ENCODE measurements at regions not wholly inside any gene's neighbourhood (a gene's known extent, or its start where the extent isn't known, plus 50 kb on each side); places are given as distances from the start of the nearest gene placed in this dataset.

DNA sequence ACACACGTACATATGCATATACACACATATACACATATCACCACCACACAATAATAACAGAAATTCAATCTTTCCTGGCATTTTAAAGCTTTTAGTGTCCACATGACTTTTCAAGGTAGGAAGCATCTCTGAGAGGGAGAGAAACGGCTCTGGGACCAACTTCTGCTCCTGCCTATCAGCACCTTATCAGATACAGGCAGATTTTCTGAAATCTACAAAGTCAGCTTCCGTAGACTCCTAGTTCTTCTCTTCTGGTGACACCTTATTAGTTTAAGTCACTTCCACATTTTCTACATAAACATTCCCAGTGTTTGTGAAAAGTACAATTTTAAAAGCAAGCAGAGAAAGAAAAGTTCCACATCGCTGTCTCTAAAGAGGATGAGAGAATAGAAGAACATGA is 74.5 kb downstream of the ZNF22 start:
- no peak for DNase-seq
- Histone ChIP-seq H3K36me3 (no peaks in the 10 kb centered on the region), H3K27me3 (no peaks in the 10 kb centered on the region), H3K4me3 (no peak overlapping the region), H3K27ac (no peak overlapping the region), H3K4me1 (no peaks in the 10 kb centered on the region), H3K9me3 (no peaks in the 10 kb centered on the region)
- 55 to 64% methylated on average over 4 of the region's 4 CpGs for WGBS, 2 donors (ENCODE audit: low coverage in 1 of 2)
- TF ChIP-seq, protein P1, sequence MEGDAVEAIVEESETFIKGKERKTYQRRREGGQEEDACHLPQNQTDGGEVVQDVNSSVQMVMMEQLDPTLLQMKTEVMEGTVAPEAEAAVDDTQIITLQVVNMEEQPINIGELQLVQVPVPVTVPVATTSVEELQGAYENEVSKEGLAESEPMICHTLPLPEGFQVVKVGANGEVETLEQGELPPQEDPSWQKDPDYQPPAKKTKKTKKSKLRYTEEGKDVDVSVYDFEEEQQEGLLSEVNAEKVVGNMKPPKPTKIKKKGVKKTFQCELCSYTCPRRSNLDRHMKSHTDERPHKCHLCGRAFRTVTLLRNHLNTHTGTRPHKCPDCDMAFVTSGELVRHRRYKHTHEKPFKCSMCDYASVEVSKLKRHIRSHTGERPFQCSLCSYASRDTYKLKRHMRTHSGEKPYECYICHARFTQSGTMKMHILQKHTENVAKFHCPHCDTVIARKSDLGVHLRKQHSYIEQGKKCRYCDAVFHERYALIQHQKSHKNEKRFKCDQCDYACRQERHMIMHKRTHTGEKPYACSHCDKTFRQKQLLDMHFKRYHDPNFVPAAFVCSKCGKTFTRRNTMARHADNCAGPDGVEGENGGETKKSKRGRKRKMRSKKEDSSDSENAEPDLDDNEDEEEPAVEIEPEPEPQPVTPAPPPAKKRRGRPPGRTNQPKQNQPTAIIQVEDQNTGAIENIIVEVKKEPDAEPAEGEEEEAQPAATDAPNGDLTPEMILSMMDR (IDR thresholded peaks at IDR 0.05): no peak
- TF ChIP-seq EP300 (IDR thresholded peaks at IDR 0.05; ENCODE audit: low read depth): no peak
- no peak for TF ChIP-seq POLR2A (IDR thresholded peaks at IDR 0.05)
- TF ChIP-seq POLR2AphosphoS5 (IDR thresholded peaks at IDR 0.05): no peak
- intact Hi-C loops (cut with DNase I; ENCODE audit: low total_unique reads) (no loop called here), in situ Hi-C loops (cut with MboI; ENCODE audit: low pct_ligation_motif_present in 1 of 4, low pct_unique_long_range_greater_than_20kb in 1 of 4, low sequenced_read_pairs in 3 of 4) (no loop called here)

DNA sequence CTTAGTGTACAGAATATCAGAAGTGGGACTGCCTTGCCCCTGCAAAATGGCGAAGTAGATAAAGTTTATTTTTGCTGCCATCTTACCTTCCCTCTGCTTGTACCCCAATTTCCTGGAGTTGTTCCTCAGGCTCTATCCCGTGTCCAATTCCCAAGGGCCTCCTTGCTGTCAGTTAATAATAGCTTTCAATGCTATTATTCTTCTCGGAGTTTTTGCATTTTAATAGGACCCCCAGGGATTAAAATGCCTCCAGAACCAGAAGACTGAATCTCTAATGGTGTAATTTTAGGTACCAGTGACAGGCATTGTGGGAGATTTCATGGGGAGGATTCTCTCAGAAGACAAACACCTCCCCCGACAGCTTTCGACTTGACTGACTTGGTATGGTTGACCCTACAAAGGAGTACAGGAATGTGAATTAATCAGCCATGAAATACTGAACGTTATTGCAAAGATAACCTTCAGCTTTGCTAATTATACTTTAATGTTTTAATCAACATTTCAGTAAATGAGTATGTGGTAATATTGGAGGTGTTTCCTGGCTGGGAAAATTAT is 75.2 kb downstream of the ZNF22 start:
- DNase-seq: no peak
- Histone ChIP-seq H3K9me3 (no peaks in the 10 kb centered on the region), H3K4me3 (no peak overlapping the region), H3K27me3 (no peaks in the 10 kb centered on the region), H3K36me3 (no peaks in the 10 kb centered on the region), H3K27ac (no peak overlapping the region), H3K4me1 (no peaks in the 10 kb centered on the region)
- WGBS, 2 donors (ENCODE audit: low coverage in 1 of 2): 55 to 62% methylated on average over 6 of the region's 6 CpGs
- intact Hi-C loops (cut with DNase I; ENCODE audit: low total_unique reads): no loop called here
- in situ Hi-C loops (cut with MboI; ENCODE audit: low pct_ligation_motif_present in 1 of 4, low pct_unique_long_range_greater_than_20kb in 1 of 4, low sequenced_read_pairs in 3 of 4): no loop called here
- TF ChIP-seq, protein P1 (IDR thresholded peaks at IDR 0.05): no peak
- no peak for TF ChIP-seq EP300 (IDR thresholded peaks at IDR 0.05; ENCODE audit: low read depth)
- TF ChIP-seq POLR2A (IDR thresholded peaks at IDR 0.05): no peak
- TF ChIP-seq POLR2AphosphoS5 (IDR thresholded peaks at IDR 0.05): no peak

DNA sequence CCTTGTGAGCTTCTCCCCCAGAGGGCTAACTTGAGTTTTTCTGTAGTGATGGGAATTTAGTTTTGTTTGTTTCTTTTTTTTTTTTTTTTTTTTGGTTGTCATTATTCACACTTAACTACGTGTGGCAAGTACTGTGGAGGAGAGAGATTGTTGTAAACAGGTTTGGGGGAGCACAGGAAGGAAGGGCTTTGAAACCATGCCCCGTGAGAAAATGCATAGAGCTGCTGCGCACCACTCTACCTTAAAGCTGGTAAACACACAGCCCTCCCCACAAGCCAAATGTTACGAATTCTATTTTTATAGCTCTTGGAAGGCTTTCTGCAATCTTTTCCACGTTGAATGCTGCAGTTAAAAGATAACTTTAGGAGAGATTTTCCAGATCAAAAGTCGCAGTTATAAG is 76.2 kb downstream of the ZNF22 start:
- Histone ChIP-seq H3K27ac (no peak overlapping the region), H3K36me3 (no peaks in the 10 kb centered on the region), H3K4me3 (no peak overlapping the region), H3K4me1 (no peaks in the 10 kb centered on the region), H3K9me3 (no peaks in the 10 kb centered on the region), H3K27me3 (no peaks in the 10 kb centered on the region)
- in situ Hi-C loops (cut with MboI; ENCODE audit: low pct_ligation_motif_present in 1 of 4, low pct_unique_long_range_greater_than_20kb in 1 of 4, low sequenced_read_pairs in 3 of 4): no loop called here
- TF ChIP-seq EP300 (IDR thresholded peaks at IDR 0.05; ENCODE audit: low read depth) (no peak), POLR2AphosphoS5 (IDR thresholded peaks at IDR 0.05) (no peak), POLR2A (IDR thresholded peaks at IDR 0.05) (no peak)
- TF ChIP-seq, protein P1 (IDR thresholded peaks at IDR 0.05): no peak
- no peak for DNase-seq
- intact Hi-C loops (cut with DNase I; ENCODE audit: low total_unique reads): no loop called here
- 5 to 16% methylated on average over 3 to 6 of the region's 6 CpGs for WGBS, 2 donors (ENCODE audit: low coverage in 1 of 2)

DNA sequence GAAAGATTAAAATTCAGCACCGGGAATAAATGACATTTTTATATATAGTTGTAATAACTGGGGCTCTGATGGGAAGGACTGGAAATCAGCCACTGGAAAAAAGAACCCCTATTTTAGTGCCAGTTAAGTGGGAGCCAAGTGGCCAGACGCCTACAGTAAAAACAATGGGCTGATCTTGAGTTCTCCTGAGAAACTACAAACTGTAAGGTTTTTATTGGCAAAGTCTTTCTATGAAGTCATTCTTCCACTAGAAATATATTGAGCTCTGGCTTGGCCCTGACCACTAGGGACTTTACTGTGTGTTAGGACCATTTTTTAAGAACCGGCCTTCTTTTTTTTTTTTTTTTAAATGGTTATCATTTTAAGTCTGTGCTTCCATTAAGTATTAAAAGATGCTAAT is 79.6 kb downstream of the ZNF22 start:
- no peaks in the 10 kb centered on the region for H3K36me3 ChIP-seq
- no peaks in the 10 kb centered on the region for H3K27me3 ChIP-seq
- no peak overlapping the region for H3K4me3 ChIP-seq
- WGBS, 2 donors (ENCODE audit: low coverage in 1 of 2): 73 to 74% methylated on average over 3 of the region's 3 CpGs
- no peak for TF ChIP-seq EP300 (IDR thresholded peaks at IDR 0.05; ENCODE audit: low read depth)
- TF ChIP-seq POLR2A (IDR thresholded peaks at IDR 0.05): no peak
- TF ChIP-seq POLR2AphosphoS5 (IDR thresholded peaks at IDR 0.05): no peak
- TF ChIP-seq, protein P1 (IDR thresholded peaks at IDR 0.05): no peak
- no peaks in the 10 kb centered on the region for H3K9me3 ChIP-seq
- H3K4me1 ChIP-seq: no peaks in the 10 kb centered on the region
- in situ Hi-C loops (cut with MboI; ENCODE audit: low pct_ligation_motif_present in 1 of 4, low pct_unique_long_range_greater_than_20kb in 1 of 4, low sequenced_read_pairs in 3 of 4) (no loop called here), intact Hi-C loops (cut with DNase I; ENCODE audit: low total_unique reads) (no loop called here)
- DNase-seq: no peak
- no peak overlapping the region for H3K27ac ChIP-seq
